Pulmonary artery endothelial cell (primary cell): ENCODE measurements at regions not wholly inside any gene's neighbourhood (a gene's known extent, or its start where the extent isn't known, plus 50 kb on each side); places are given as distances from the start of the nearest gene placed in this dataset.

Experiments
- DNase-seq: peaks from one replicate; pipeline ENCODE4 v3.0.0-alpha.2; 2011; ENCODE audit warnings: low read depth, low spot score

DNA sequence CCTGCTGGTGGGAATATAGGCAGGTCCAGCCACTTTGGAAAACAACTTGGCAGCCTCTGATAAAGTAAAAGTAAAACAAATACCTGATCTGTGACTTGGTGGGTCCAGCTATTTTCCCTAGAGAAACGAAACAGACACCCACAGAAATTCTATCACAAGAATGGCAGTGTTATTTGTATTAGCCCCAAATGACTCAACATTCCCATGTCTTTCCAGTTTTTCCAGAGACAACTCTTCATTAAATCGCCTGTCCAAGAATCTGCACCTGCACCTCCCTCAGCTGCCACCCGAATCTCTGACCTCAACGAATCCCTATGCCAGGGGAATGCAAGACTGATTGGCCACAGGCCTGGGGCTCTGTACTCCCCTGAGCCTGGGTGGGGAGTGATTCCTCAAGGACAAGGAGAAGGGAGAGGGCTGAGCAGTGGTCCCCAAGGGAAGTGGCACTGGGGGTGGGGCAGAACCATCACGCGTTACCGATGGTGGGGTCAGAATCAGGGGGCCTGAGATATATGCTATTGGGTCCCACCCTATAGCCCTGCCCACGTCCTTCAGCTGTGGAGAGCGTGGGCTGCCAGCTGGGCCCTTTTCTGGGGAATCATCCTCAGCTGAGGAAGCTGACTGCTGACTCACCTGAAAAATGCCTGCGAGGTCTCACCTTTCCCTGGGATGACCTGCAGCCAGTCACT, 553.0 kb downstream of the PTPRU start:
- no peak for DNase-seq

GRCh38 chr1:29786791-29787732, 550.7 kb downstream of the PTPRU start:
- no peak for DNase-seq

DNA sequence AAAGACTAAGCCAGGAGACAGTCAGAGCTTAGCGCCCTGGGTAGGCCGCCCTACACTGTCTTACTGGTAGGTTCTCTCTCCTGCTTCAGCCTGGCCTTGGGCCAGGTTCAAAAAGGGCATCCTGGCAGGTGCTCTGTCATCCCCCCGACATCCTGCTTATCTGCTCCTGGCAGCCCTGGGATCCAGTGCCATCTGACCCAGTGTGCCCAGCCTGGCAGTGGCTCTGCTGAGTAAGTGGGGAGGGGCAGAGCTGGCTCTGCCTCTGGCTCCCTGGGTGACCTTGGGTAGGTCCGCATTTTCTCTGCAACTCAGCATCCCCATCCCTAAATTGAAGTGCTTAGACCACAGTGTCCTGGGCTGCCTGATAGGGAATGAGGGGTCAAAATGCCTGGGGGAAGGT, 549.9 kb downstream of the PTPRU start:
- no peak for DNase-seq

- no peak for DNase-seq
These were observed 549.2 kb downstream of the PTPRU start for GRCh38 chr1:29785554-29785953.

- DNase-seq, result no peak
These were observed 548.8 kb downstream of the PTPRU start for GRCh38 chr1:29785137-29785527.

DNA sequence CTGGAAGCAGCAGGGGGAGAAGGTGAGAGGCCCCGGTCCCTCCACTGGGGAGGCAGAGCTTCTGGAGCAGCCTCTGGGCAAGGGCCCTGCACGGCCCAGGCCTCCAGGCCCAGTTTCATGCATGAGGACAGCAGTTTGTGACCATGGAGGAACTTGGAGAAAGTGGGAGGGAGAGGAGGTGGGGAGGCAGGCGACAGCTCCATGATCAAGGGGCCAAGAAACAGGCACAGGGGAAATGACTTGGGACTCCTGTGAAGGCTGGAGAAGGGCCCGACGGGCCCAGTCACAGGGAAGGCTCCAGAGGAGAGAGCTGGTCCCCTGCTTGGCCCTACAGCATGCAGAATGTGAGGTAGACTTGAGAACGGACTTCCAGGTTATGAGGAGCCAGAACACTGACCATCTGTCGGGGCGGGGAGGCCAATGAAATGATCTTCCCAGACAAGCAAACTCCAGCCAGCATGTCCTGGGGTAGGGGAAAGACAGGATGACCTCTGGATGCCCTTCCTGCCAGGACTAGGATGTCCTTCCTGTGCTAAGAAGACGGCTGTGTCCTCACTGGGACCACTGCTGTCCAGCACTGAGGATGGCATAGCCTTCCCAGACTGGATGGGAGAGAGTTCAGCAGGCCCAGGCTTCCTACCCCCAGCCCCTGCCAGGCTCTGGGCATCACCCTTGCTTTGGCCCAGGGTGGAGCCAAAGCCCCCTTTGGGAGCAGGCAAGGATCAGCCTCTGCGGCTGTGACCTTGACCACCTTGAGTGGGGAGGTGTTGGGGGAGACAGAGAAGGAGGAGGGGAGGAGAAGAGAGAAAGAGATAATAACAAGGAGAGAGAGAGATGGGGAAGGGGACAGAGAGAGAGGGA, 548.2 kb downstream of the PTPRU start:
- DNase-seq, result no peak

DNA sequence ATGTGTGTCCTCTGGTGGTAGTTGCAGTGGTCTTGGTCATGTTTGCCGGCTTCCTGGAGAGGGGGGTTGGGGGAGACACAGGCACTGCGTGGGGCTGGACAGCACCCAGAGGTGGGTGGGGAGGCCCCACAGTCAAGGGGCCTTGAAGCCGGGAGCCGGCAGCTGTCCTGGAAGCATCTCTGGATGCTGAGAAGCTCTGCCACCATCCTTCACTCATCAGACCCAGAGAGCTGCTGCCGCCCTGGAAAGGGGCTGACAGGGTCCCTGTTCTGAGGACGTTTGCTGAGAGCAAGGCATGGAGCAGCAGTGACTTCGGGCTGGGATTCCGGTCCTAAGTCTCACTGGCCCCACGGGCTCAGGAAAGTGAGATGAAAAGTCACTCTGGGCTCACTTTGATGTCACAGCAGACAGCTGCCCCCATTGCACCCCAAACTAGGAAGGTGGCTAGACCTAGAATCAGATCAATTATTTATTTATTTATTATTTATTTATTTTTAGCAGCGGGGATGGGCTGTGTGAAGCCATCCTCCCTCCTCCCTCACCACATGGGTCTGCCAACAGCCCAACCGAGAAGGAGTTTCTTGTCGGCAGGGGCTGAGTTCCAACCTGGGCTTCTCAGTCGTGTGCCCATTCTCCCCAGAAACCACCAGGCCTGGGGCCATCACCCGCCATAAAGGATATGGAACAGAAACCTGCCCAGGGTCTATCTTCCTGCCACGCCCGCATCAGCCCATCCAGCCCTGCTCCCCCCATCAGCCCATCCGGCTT, 547.4 kb downstream of the PTPRU start:
- DNase-seq, result no peak

DNA sequence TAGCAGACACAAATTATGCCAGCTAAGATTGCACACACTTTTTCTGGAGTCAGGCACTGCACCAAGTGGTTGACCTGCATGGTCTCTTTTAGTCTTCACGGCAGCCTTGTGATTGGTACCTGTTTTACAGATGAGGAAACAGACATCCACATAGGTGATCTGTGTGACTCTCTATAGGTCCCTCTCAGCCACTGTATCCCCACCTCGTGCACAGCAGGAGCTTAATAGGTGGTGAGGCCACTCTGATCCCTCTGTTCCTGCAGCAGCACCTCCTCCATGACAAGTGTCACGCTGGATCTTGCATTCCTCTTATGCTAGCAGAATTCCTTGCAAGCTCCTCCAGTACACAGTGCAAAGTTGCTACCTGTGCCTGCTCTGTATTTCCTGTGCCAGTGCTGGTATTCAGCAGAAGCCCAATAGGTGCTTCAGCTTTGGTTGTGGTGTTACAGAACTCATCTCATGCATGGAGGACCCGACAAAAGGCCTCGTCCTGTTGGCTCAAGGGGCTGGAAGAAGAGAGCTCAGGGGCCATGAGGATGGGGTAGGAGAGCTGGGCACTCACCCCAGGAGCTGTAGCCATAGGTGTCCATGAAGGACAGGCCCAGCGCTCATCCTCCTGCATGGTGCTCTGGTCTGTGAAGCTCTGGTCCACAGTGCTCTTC, 546.7 kb downstream of the PTPRU start:
- no peak for DNase-seq

- DNase-seq, result no peak
These were observed 542.8 kb downstream of the PTPRU start for GRCh38 chr1:29779146-29779545.

- no peak for DNase-seq
These were observed 541.2 kb downstream of the PTPRU start for GRCh38 chr1:29777522-29777921.

- DNase-seq, result no peak
These were observed 538.0 kb downstream of the PTPRU start for GRCh38 chr1:29774355-29774754.

- DNase-seq, result no peak
These were observed 536.3 kb downstream of the PTPRU start for GRCh38 chr1:29772584-29773100.

- DNase-seq, result no peak
These were observed 531.6 kb downstream of the PTPRU start for GRCh38 chr1:29767769-29768425.

- DNase-seq, result no peak
These were observed 530.9 kb downstream of the PTPRU start for GRCh38 chr1:29767088-29767685.

- no peak for DNase-seq
These were observed 526.3 kb downstream of the PTPRU start for GRCh38 chr1:29762635-29763034.

DNA sequence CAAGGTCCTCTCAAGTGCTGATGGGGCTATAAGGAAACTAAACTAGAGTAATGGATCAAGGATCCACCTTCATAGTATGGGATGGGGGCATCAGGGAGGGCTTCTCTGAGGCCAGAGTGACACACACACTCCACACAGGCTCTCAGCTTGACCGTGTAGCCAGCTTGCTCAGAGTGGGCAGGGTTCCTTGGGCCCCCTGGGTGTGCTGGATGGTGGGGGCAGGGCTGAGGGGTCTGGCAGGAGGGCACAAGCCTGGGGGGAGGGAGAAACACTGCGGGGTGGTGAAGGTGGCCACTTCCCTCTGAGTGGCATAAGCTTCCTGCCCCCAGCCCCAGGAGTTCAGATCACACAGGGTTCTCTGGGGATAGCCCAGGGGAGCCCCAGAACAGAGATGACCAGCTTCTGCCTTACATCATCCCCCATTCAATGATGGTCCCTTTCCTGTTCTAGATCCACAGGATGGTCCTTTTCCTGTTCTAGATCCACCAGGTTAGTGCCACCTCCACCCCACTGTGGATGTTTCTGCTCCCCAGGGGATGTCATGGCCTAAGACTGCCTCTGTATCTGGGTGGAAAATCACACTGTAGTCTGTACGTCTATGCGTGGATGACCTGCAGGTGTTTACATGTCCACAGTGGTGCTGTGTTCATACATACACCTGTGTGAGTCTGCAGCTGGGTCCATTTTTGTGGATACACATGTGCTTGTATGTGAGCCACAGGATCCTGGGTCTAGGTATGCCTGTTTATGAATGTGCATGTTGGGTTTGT, 525.0 kb downstream of the PTPRU start:
- DNase-seq, result no peak

GRCh38 chr1:29760067-29760564, 523.8 kb downstream of the PTPRU start:
- DNase-seq, result no peak

DNA sequence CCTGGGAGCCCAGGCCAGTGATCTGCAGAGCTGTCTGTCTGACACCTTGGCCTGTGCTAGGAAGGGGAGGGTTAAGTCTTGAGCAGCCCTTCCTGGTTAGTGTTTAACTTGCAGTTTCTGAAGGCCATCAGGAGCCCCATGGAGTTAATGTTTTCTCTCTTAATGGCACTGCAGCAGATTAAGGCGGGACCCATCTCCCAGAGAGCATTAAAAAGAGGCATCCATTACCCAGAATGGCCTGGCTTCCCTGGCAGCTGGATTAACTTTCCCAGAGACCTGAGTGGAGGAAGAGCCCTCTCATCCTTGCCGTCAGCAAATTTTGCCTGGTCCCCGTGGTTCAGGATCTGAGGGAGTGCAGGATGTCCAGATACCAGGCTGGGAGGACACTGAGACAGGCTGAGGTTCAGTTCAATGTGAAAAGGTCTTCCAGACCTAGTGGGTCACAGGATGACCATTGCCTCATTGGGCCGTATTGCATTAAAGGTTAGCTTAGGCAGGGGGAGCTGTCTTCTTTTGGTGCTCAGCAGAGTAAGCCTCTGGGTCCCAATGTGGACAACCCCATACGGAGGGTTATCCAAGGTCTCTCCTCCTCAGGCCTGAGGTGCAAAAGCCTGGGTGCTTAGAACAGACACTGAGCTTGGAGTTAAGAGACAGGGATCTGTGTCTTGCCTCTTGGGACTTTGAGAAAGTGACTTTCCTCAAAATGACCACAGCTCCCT, 522.6 kb downstream of the PTPRU start:
- no peak for DNase-seq
